Tibial artery (tissue), 4 donors: ENCODE measurements at regions not wholly inside any gene's neighbourhood (a gene's known extent, or its start where the extent isn't known, plus 50 kb on each side); places are given as distances from the start of the nearest gene placed in this dataset.

Source experiments
- DNase-seq, 2 donors: peaks; one replicate each; pipeline ENCODE4 v3.0.0-alpha.2; 2019
- H3K27ac ChIP-seq, 2 donors: fragments of 200-600 bp; sonication (generic) in 1 of 2; 1 replicate in 1 of 2; 2 replicates in 1 of 2; pipeline ENCODE4 v1.5.1; 2018 to 2019; ENCODE audit warnings: mild to moderate bottlenecking in 1 of 2
- H3K27me3 ChIP-seq, 2 donors: fragments of 200-600 bp; sonication (generic) in 1 of 2; one replicate each; pipeline versions ENCODE4 v1.5.1 to v1.6.0; 2016 to 2019
- H3K36me3 ChIP-seq, 3 donors: fragments of 200-600 bp; sonication (generic) in 2 of 3; one replicate each; pipeline ENCODE4 v1.5.1; 2016 to 2019; ENCODE audit warnings: mild to moderate bottlenecking in 2 of 3
- H3K4me1 ChIP-seq, 4 donors: fragments of 200-600 bp; sonication (generic) in 2 of 4; 1 replicate in 3 of 4; 2 replicates in 1 of 4; pipeline ENCODE4 v1.5.1; 2016 to 2019
- H3K4me3 ChIP-seq, 2 donors: fragments of 200-600 bp; sonication (generic) in 1 of 2; 1 replicate in 1 of 2; 2 replicates in 1 of 2; pipeline ENCODE4 v1.5.1; 2018 to 2019; ENCODE audit warnings: mild to moderate bottlenecking in 2 of 2
- H3K9me3 ChIP-seq, 3 donors: fragments of 200-600 bp; sonication (generic) in 1 of 3; one replicate each; pipeline ENCODE4 v1.5.1; 2016 to 2019
- CTCF ChIP-seq, 2 experiments: fragments of 200-600 bp in 1 of 2; fragments of 450-650 bp in 1 of 2; IDR thresholded peaks; one replicate each; pipeline ENCODE4 v1.5.1; 2017 to 2019; ENCODE audit warnings: antibody characterized with exemption in 2 of 2, mild to moderate bottlenecking in 1 of 2, moderate library complexity in 1 of 2
- intact Hi-C: fragments of 100-400 bp; cut with DNase I; formaldehyde crosslinking; loops from one replicate; pipeline ENCODE4 v1.15.0; 2023; ENCODE audit warnings: low total_unique reads

- no peaks in the 10 kb centered on the region for H3K9me3 ChIP-seq
- DNase-seq = no peak
- H3K27me3 ChIP-seq = no peaks in the 10 kb centered on the region
- intact Hi-C loops = no loop called here
- peaks cover 18 to 96% (median 92%) of the 10 kb centered on the region in 4 donors for H3K4me1 ChIP-seq
- H3K36me3 ChIP-seq = no peaks in the 10 kb centered on the region
- TF ChIP-seq CTCF (IDR thresholded peaks at IDR 0.05) = no peak
- no peak overlapping the region for H3K4me3 ChIP-seq
- peak overlapping the region; percentile 48 to 97 for H3K27ac ChIP-seq
Observed at GRCh38 chr17:77388384-77389306, 247.9 kb downstream of the SEC14L1 start.

DNA sequence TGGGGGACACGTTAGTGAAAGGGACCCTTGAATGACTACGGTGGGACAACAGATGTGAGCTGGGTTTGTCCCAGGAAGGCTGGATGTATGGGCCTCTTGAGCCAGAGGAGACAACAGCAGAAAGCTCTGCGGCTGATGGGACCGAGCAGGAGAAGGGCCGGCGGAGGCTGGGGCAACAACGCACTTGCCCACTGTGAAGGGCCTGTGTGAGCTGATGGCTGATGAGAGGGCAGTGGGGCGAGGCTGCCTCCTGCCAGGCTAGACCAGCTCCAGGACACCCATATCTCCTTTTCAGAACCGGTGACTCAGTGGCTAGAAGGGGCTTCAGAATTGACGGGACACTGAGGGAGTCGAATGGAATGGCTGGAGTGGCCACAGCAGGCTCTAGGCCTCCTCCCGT is 250.1 kb downstream of the SEC14L1 start:
- intact Hi-C loops = no loop called here
- H3K4me1 ChIP-seq = peaks cover 11 to 93% (median 84%) of the 10 kb centered on the region in 4 donors

GRCh38 chr17:77391668-77392375 is 251.1 kb downstream of the SEC14L1 start:
- H3K27me3 ChIP-seq = no peaks in the 10 kb centered on the region
- peak overlapping the region; percentile 77 to 79 for H3K27ac ChIP-seq
- DNase-seq = peak; percentile 90 to 92
- TF ChIP-seq CTCF (IDR thresholded peaks at IDR 0.05) = no peak
- no peaks in the 10 kb centered on the region for H3K9me3 ChIP-seq
- H3K4me1 ChIP-seq = peaks cover 9 to 93% (median 78%) of the 10 kb centered on the region in 4 donors
- H3K4me3 ChIP-seq = no peak overlapping the region
- no peaks in the 10 kb centered on the region for H3K36me3 ChIP-seq
- intact Hi-C loops = no loop called here

More for the DNA sequence above, 250.1 kb downstream of the SEC14L1 start:
- Histone ChIP-seq H3K9me3 (no peaks in the 10 kb centered on the region), H3K4me3 (no peak overlapping the region), H3K27ac (peak overlapping the region; percentile 77 to 79), H3K36me3 (no peaks in the 10 kb centered on the region), H3K27me3 (no peaks in the 10 kb centered on the region)
- no peak for DNase-seq
- TF ChIP-seq CTCF (IDR thresholded peaks at IDR 0.05) = no peak

DNA sequence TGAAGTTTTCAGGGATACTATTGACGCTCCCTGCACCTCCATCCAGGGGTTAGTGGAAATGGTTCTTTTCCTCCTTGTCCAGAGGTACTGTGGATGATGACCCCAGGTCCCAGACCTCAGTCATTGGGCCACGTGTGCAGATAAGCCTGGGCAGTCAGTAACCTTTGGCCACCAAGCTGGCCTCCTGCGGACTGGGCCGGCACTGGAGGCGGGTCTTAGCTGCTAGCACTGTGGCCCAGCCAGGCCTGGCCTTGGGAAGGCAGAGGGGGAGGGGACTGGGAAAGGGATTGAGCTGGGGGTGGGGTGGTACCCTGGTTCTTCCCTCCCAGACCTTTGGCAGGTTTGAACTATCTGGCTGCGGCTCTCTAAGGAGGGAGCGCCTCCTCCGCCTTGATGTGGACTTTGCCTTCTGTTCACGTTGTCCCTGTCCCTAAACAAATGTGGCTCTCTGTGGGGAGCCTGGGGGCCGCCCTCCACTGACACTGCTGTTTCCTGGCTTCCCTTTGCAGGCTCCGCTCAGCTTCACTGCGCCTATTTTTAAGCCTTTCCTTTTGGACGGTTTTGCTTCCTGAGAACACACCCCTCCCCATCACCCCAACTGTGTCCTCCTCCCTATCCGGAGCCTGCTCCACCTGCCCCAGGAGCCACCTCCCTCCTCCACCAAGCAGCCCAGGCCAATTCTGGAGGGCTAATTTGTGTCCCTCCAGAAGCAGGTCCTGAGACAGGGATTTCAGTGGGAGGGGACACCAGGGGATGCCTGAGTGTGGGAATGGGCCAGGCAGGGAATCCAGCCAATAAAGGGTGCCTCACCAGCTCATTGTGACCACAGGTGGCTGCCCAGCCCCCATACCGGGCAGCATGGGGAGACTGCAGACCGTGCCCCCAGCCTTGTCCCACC is 251.9 kb downstream of the SEC14L1 start:
- Histone ChIP-seq H3K4me1 (peaks cover 9 to 86% (median 74%) of the 10 kb centered on the region in 4 donors), H3K9me3 (no peaks in the 10 kb centered on the region), H3K27ac (peak overlapping the region; percentile 77 to 79), H3K27me3 (no peaks in the 10 kb centered on the region), H3K4me3 (no peak overlapping the region), H3K36me3 (no peaks in the 10 kb centered on the region)
- DNase-seq = peak in 1 of 2 donors; percentile 82
- TF ChIP-seq CTCF (IDR thresholded peaks at IDR 0.05) = no peak
- intact Hi-C loops = no loop called here

DNA sequence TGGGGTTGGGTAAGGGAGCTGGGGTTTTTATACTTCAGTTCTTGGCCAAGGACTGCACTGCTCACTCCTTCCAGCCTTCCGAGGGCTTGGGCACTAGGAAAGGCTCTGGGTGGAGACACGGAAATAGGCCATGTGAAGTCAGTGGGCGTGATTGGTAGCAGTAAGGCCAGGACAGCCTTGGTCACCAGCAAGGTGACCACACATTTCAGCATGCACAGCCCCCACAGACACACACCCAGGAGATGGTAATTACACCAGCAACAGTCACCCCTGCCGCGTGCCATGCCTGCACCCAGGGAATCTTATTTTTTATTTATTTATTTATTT is 252.5 kb downstream of the SEC14L1 start:
- no peak for DNase-seq
- TF ChIP-seq CTCF (IDR thresholded peaks at IDR 0.05) = no peak
- intact Hi-C loops = no loop called here

More for the DNA sequence above, 252.5 kb downstream of the SEC14L1 start:
- Histone ChIP-seq H3K27ac (peak overlapping the region; percentile 77 to 79), H3K4me1 (peaks cover 9 to 83% (median 70%) of the 10 kb centered on the region in 4 donors), H3K36me3 (no peaks in the 10 kb centered on the region), H3K27me3 (no peaks in the 10 kb centered on the region), H3K4me3 (no peak overlapping the region), H3K9me3 (no peaks in the 10 kb centered on the region)
